Gastrocnemius medialis (tissue), 4 donors: ENCODE measurements at regions not wholly inside any gene's neighbourhood (a gene's known extent, or its start where the extent isn't known, plus 50 kb on each side); places are given as distances from the start of the nearest gene placed in this dataset.
"Not testable (repeated sequence)": the region's sequence is repeated elsewhere in the genome, so short reads cannot be mapped to it uniquely, and the experiment has no call there.

Experiments used
- ATAC-seq, 2 donors: fragments of 150-250 bp; one replicate each; pipeline ENCODE4 v1.9.1; 2016
- DNase-seq, 2 donors: peaks; one replicate each; pipeline ENCODE4 v3.0.0-alpha.2; 2019
- H3K27ac ChIP-seq, 4 donors: fragments of 200-600 bp; sonication (generic); 1 replicate in 1 of 4; 2 replicates in 3 of 4; pipeline ENCODE4 v1.5.1; 2016 to 2018; ENCODE audit warnings: mild to moderate bottlenecking in 2 of 4, moderate library complexity in 1 of 4
- H3K27me3 ChIP-seq, 3 donors: fragments of 200-600 bp; sonication (generic) in 2 of 3; 1 replicate in 1 of 3; 2 replicates in 2 of 3; pipeline versions ENCODE4 v1.5.1 to v1.6.0; 2016 to 2019; ENCODE audit warnings: mild to moderate bottlenecking in 1 of 3, moderate library complexity in 1 of 3
- H3K36me3 ChIP-seq, 2 donors: fragments of 200-600 bp; sonication (generic) in 1 of 2; one replicate each; pipeline ENCODE4 v1.5.1; 2017 to 2018
- H3K4me1 ChIP-seq, 2 donors: fragments of 200-600 bp; sonication (generic) in 1 of 2; one replicate each; pipeline ENCODE4 v1.5.1; 2016 to 2017; ENCODE audit warnings: mild to moderate bottlenecking in 2 of 2
- H3K4me3 ChIP-seq, 4 donors: fragments of 200-600 bp; sonication (generic) in 3 of 4; 1 replicate in 1 of 4; 2 replicates in 3 of 4; pipeline ENCODE4 v1.5.1; 2016 to 2019; ENCODE audit warnings: mild to moderate bottlenecking in 2 of 4
- H3K9me3 ChIP-seq, 3 donors: fragments of 200-600 bp; sonication (generic) in 2 of 3; 1 replicate in 1 of 3; 2 replicates in 2 of 3; pipeline ENCODE4 v1.5.1; 2016 to 2019
- CTCF ChIP-seq, 5 experiments: fragments of 450-650 bp in 3 of 5; fragments of 200-600 bp in 2 of 5; sonication (generic) in 2 of 5; IDR thresholded peaks in 4 of 5; conservative IDR thresholded peaks in 1 of 5; 1 replicate in 4 of 5; 2 replicates in 1 of 5; pipeline ENCODE4 v1.5.1; 2016 to 2019; ENCODE audit warnings: antibody characterized with exemption in 5 of 5, mild to moderate bottlenecking in 3 of 5, moderate library complexity in 3 of 5
- POLR2A ChIP-seq, 2 donors: fragments of 450-650 bp; IDR thresholded peaks; one replicate each; pipeline ENCODE4 v1.6.1; 2017; ENCODE audit warnings: antibody characterized with exemption in 2 of 2, mild to moderate bottlenecking in 2 of 2, moderate library complexity in 2 of 2
- in situ Hi-C, 4 donors: fragments of 200-750 bp; cut with MboI; loops; one replicate each; pipeline versions ENCODE4 v1.15.0 to v1.8.0; 2017; ENCODE audit warnings: low sequenced_read_pairs in 4 of 4
- intact Hi-C: fragments of 100-400 bp; cut with DNase I; formaldehyde crosslinking; loops from one replicate; pipeline ENCODE4 v1.15.1; 2023; ENCODE audit warnings: low total_unique reads

DNA sequence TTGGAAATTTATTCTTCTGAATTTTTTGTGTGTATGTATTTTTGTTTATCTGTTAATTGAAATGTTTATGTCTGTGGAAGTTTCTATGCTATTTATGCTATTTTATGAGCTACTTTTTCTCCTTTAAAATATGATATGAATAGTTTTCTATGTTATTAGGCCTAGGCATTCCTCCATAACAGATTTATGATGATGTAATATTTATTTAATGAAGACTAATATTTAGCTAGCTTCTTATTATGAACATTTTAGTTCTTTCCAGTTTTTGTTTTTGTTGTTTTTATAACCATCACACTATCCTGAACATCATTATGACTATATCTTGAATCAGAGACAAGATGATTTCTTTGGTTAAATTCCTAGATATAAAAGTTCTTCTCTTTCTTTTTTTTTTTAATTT, 70.7 kb downstream of the P2RY1 start:
- Histone ChIP-seq H3K9me3 (no peaks in the 10 kb centered on the region), H3K27ac (no peak overlapping the region), H3K4me1 (peaks cover 9 to 15% of the 10 kb centered on the region in 2 donors), H3K27me3 (no peaks in the 10 kb centered on the region), H3K36me3 (no peaks in the 10 kb centered on the region), H3K4me3 (no peak overlapping the region)
- in situ Hi-C loops (no loop called here), intact Hi-C loops (no loop called here)
- TF ChIP-seq CTCF (IDR thresholded peaks at IDR 0.05 in 4 of 5, conservative IDR thresholded peaks at IDR 0.05 in 1 of 5) (no peak), POLR2A (IDR thresholded peaks at IDR 0.05) (no peak)
- no peak for ATAC-seq
- DNase-seq, result no peak

DNA sequence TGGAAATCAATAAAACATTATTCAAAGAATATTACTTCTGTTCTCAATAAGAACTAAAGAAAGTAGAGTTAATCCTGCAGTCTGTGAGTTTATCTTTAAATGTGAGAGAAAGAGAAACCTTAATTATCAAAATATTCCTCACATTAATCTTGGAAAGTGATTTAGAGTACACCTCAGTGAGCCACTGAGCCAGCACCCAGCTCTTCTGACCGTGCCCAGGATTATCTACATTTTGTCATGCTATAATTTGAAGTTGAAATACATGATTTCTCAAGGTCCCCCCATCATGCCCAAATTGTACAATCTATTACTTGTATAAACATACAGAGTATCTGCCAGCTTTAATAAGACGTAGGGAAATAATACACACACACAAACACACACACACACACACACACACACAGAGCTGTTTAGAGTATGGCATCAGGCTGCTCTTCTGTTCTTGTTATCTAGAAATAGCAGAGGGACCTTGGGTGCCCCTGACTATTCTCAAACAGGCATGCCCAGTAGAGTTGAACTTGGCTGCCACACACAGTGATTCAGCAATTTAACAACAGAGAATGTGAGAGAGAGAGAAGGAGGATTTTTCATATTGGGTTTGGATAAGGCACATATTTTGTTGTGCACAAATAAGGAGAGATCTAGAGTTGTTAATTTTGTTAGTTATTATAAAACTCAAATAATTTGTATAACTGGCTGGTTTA, 74.4 kb downstream of the P2RY1 start:
- intact Hi-C loops, result no loop called here

DNA sequence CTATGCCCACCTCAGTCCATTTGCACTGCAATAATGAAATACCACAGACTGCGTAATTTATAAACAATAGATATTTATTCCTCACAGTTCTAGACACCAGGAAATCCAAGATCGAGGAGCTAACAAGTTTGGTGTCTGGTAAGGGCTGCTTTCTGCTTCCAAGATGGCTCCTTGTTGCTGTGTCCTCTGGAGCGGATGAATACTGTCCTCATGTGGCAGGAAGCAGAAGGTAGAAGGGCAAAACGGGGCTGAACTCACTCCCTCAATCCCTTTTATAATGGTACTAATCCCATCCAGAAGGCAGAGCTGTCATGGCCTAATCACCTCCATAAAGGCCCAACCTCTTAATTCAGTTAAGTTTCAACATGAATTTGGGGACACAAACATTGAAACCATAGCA, 75.3 kb downstream of the P2RY1 start:
- intact Hi-C loops, result no loop called here
- in situ Hi-C loops, result no loop called here
- H3K36me3 ChIP-seq, result no peaks in the 10 kb centered on the region
- H3K27me3 ChIP-seq, result no peaks in the 10 kb centered on the region
- DNase-seq (no peak), ATAC-seq (no peak)
- no peak overlapping the region for H3K4me3 ChIP-seq
- no peak overlapping the region for H3K27ac ChIP-seq
- H3K4me1 ChIP-seq, result peaks cover 9 to 15% of the 10 kb centered on the region in 2 donors
- H3K9me3 ChIP-seq, result no peaks in the 10 kb centered on the region
- TF ChIP-seq POLR2A (IDR thresholded peaks at IDR 0.05), result no peak
- no peak for TF ChIP-seq CTCF (IDR thresholded peaks at IDR 0.05 in 4 of 5, conservative IDR thresholded peaks at IDR 0.05 in 1 of 5)

More for the DNA sequence above, 74.4 kb downstream of the P2RY1 start:
- no peaks in the 10 kb centered on the region for H3K27me3 ChIP-seq
- no peaks in the 10 kb centered on the region for H3K36me3 ChIP-seq
- H3K4me1 ChIP-seq, result peaks cover 9 to 15% of the 10 kb centered on the region in 2 donors
- DNase-seq, result peak in 1 of 2 donors; percentile 13
- no peak for TF ChIP-seq POLR2A (IDR thresholded peaks at IDR 0.05)
- TF ChIP-seq CTCF (IDR thresholded peaks at IDR 0.05 in 4 of 5, conservative IDR thresholded peaks at IDR 0.05 in 1 of 5), result no peak
- peak overlapping the region in 2 of 4 donors; percentile 3 to 33 for H3K27ac ChIP-seq
- ATAC-seq, result peak in 1 of 2 donors; percentile 64
- H3K9me3 ChIP-seq, result no peaks in the 10 kb centered on the region
- H3K4me3 ChIP-seq, result no peak overlapping the region
- in situ Hi-C loops, result no loop called here

DNA sequence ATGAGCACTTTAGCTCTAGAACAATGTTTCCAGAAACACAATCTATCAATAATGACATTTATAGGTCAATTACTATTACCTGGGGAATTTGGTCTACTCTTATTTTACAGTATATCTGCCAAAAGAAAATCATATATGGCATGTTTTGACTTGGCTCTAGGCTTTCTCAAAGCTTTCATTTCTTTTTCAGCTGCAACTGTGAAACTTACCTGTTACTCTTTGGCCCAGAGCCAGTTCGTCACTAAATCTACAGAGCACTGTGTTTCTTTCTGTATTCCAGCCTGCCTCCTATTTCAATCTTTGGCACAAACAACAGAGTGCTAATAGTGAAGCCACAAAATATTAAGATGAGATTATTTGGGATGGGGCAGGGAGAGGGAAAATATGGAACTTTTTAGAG, 76.0 kb downstream of the P2RY1 start:
- intact Hi-C loops (no loop called here), in situ Hi-C loops (no loop called here)
- H3K27ac ChIP-seq, result no peak overlapping the region
- no peak for ATAC-seq
- DNase-seq, result no peak
- no peaks in the 10 kb centered on the region for H3K9me3 ChIP-seq
- peaks cover 9 to 15% of the 10 kb centered on the region in 2 donors for H3K4me1 ChIP-seq
- H3K36me3 ChIP-seq, result no peaks in the 10 kb centered on the region
- no peak overlapping the region for H3K4me3 ChIP-seq
- H3K27me3 ChIP-seq, result no peaks in the 10 kb centered on the region
- TF ChIP-seq POLR2A (IDR thresholded peaks at IDR 0.05), result no peak

DNA sequence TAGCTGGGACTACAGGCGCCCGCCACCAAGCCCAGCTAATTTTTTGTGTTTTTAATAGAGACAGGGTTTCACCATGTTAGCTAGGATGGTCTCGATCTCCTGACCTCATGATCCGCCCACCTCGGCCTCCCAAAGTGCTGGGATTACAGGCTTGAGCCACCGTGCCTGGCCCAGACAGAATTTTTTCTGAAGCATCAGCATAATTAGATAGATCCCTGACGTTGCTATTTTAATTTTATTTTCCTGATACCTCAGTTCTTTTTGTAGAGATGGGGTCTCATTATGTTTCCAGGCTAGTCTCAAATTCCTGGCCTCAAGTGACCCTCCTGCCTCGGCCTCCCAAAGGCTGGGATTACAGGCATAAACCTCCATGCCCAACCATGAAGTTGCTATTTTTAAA, 79.8 kb downstream of the P2RY1 start:
- H3K4me1 ChIP-seq, H3K27ac ChIP-seq, H3K4me3 ChIP-seq, in situ Hi-C loops, H3K9me3 ChIP-seq, intact Hi-C loops, DNase-seq, ATAC-seq, H3K27me3 ChIP-seq, H3K36me3 ChIP-seq: not testable (repeated sequence)

- H3K4me3 ChIP-seq, result no peak overlapping the region
- no peak for DNase-seq
- no peak overlapping the region for H3K27ac ChIP-seq
- no peak for ATAC-seq
- TF ChIP-seq CTCF (IDR thresholded peaks at IDR 0.05 in 4 of 5, conservative IDR thresholded peaks at IDR 0.05 in 1 of 5) (no peak), POLR2A (IDR thresholded peaks at IDR 0.05) (no peak)
- H3K36me3 ChIP-seq, result no peaks in the 10 kb centered on the region
- no peaks in the 10 kb centered on the region for H3K4me1 ChIP-seq
- in situ Hi-C loops (no loop called here), intact Hi-C loops (no loop called here)
- no peaks in the 10 kb centered on the region for H3K9me3 ChIP-seq
- H3K27me3 ChIP-seq, result no peaks in the 10 kb centered on the region
Observed at GRCh38 chr3:152915695-152916094, 80.8 kb downstream of the P2RY1 start.
